ENCODE measurements at regions not wholly inside any gene's neighbourhood (a gene's known extent, or its start where the extent isn't known, plus 50 kb on each side); places are given as distances from the start of the nearest gene placed in this dataset.

GRCh38 chr9:115373000-115373709 lies 255.2 kb upstream of the TNC start:
- DNase-seq, result no peak

- DNase-seq, result no peak
Observed at GRCh38 chr9:115373710-115374045, 255.7 kb upstream of the TNC start.

- DNase-seq, result no peak
Observed at GRCh38 chr9:115374724-115375268, 256.8 kb upstream of the TNC start.

GRCh38 chr9:115378241-115378640 lies 260.3 kb upstream of the TNC start:
- DNase-seq, result no peak

- no peak for DNase-seq
Observed at GRCh38 chr9:115378758-115379157, 260.8 kb upstream of the TNC start.

- no peak for DNase-seq
Observed at GRCh38 chr9:115379719-115380118, 261.8 kb upstream of the TNC start.

- no peak for DNase-seq
Observed at GRCh38 chr9:115382865-115383264, 264.9 kb upstream of the TNC start.

GRCh38 chr9:115385383-115386122 lies 267.6 kb upstream of the TNC start:
- DNase-seq, result no peak

- DNase-seq, result no peak
Observed at GRCh38 chr9:115386963-115387770, 269.2 kb upstream of the TNC start.

- DNase-seq, result no peak
Observed at GRCh38 chr9:115391168-115391825, 273.3 kb upstream of the TNC start.

- DNase-seq, result no peak
Observed at GRCh38 chr9:115393976-115394775, 276.2 kb upstream of the TNC start.

- no peak for DNase-seq
Observed at GRCh38 chr9:115395511-115396021, 277.6 kb upstream of the TNC start.

GRCh38 chr9:115396071-115396529 lies 278.1 kb upstream of the TNC start:
- DNase-seq, result no peak

GRCh38 chr9:115397591-115398312 lies 279.8 kb upstream of the TNC start:
- no peak for DNase-seq

- no peak for DNase-seq
Observed at GRCh38 chr9:115398313-115398650, 280.3 kb upstream of the TNC start.

GRCh38 chr9:115398996-115399395 lies 281.0 kb upstream of the TNC start:
- no peak for DNase-seq

GRCh38 chr9:115400796-115401195 lies 282.8 kb upstream of the TNC start:
- no peak for DNase-seq

- DNase-seq, result no peak
Observed at GRCh38 chr9:115401756-115402327, 283.9 kb upstream of the TNC start.

GRCh38 chr9:115403753-115404152 lies 285.8 kb upstream of the TNC start:
- DNase-seq, result no peak

GRCh38 chr9:115404311-115404710 lies 286.4 kb upstream of the TNC start:
- DNase-seq, result no peak

GRCh38 chr9:115411516-115411915 lies 293.6 kb upstream of the TNC start:
- no peak for DNase-seq
